NCI-H2081 treated with DMSO at 0.1 percent for 48 hours (cell line): ENCODE measurements at regions not wholly inside any gene's neighbourhood (a gene's known extent, or its start where the extent isn't known, plus 50 kb on each side); places are given as distances from the start of the nearest gene placed in this dataset.
"Not testable (repeated sequence)": the region's sequence is repeated elsewhere in the genome, so short reads cannot be mapped to it uniquely, and the experiment has no call there.

Source experiments
- DNase-seq: peaks from one replicate; lab custom pipeline; 2025; lab: John Stamatoyannopoulos, UW

DNA sequence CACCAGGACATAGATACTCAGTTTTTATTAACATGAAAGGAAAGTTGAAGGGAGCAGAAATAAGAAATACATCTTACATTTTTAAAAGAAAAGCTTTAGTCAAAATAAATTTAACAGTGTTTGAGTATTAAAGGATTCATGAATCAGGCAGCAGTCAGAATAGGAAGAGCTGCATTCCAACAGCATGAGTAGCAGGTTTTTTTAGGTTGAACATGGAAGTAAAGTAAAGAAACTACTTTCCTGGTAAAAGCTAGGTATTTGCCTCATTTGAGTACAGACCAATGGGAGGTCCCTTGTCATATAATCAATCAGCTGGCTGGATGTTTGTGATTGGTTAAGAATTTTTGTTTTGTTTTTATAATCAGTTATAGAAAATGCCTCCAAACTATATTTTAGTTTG lies 645.9 kb upstream of the INTU start:
- DNase-seq: no peak

- no peak for DNase-seq
Observed at GRCh38 chr4:126991965-126992364, 640.8 kb upstream of the INTU start.

GRCh38 chr4:126992910-126993309 lies 639.8 kb upstream of the INTU start:
- DNase-seq: no peak

DNA sequence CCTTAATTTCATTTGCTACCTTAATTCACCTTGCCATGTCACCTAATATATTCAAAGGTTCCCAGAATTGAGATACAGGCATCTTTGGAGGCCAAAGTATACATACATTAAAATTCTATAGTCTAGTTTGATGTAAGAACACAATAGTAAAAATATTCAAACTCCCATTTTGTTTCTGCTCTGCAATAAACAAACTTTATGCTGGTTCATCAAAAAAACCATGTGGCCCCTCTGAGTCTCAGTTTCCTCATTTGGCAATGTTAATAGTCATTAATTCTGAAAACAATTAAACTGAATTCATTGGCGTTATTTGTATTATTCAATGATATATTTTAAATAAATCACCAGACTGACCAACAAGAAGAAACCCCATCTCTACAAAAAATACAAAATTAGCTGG lies 639.4 kb upstream of the INTU start:
- no peak for DNase-seq

DNA sequence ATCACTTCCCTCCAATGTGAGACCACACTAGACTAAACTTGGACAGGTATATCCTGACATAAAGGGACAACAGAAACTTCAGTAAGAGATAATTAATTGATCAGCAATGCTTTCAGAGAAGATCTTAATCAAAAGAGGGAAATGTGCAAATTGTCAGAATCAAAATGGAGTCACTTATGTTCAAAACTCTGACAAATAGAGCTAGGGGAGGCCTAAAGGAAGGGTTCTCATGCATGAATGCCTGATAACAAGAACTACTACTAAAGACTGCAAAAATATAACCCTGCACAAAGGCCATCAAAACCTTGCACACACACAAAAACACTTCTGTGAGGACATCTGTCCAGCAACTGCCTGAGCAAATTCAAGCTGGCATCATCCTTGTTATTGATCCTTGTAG lies 637.5 kb upstream of the INTU start:
- no peak for DNase-seq

GRCh38 chr4:127000110-127000509 lies 632.6 kb upstream of the INTU start:
- no peak for DNase-seq

DNA sequence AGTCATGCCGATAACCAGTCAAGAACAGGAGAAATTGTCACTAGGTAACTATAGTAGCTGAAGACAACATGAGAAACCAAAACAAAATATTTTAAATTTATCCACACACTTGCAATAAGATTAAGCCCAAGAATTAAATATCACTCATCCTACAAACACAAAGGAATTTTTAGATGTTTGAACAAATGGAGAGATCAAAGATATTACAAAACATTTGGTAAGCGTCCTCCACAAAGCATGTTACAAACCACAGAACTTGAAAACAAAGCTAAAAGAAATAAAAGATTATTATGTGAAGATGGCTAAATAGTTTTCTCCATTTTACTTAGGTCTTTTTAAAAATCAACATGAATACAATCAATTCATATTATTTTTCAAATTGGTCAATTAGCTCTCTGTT lies 631.9 kb upstream of the INTU start:
- DNase-seq: no peak

DNA sequence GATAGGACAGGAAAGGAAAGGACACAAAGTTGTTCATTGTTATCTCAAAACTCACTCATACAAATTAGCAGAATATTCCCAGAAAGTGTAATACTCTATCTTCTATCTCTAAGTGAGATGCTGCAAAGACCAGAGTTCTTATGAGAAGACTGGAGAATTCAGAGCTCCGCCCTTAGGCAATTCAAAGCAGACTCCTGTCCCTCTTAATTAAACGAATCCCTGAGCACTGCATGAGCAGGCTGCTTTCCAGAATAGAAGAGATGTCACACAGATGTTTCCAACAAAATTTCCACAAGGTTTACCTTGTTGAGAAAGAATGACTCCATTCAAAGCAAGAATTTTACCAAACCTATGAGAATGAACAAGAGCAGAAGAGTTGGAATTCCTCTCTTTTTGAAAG lies 630.8 kb upstream of the INTU start:
- no peak for DNase-seq

- DNase-seq: no peak
Observed at GRCh38 chr4:127006446-127006877, 626.3 kb upstream of the INTU start.

DNA sequence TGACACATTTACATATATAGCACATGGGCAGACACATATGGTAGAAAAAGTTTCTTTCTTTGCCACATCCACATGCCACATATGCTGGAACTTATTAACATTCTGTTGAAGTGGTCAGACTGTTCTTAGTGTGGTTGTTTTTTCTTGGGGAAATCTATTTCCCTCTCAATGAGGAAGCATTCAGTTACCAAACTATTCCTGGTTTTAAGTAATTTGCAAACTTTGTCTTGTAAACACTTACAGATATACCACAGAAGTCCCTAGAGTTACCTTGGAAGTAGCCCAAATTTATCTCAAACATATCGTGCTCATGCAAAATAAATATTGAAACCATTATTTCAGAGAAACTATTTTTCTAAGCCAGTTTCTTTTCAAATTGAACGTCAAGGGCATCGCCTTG lies 625.5 kb upstream of the INTU start:
- no peak for DNase-seq

- DNase-seq: no peak
Observed at GRCh38 chr4:127012549-127012948, 620.2 kb upstream of the INTU start.

GRCh38 chr4:127015667-127016117 lies 617.1 kb upstream of the INTU start:
- no peak for DNase-seq

- no peak for DNase-seq
Observed at GRCh38 chr4:127018381-127018780, 614.4 kb upstream of the INTU start.

DNA sequence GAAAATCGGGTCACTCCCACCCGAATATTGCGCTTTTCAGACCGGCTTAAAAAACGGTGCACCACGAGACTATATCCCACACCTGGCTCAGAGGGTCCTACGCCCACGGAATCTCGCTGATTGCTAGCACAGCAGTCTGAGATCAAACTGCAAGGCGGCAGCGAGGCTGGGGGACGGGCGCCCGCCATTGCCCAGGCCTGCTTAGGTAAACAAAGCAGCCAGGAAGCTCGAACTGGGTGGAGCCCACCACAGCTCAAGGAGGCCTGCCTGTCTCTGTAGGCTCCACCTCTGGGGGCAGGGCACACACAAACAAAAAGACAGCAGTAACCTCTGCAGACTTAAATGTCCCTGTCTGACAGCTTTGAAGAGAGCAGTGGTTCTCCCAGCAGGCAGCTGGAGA lies 611.9 kb upstream of the INTU start:
- not testable (repeated sequence) for DNase-seq

DNA sequence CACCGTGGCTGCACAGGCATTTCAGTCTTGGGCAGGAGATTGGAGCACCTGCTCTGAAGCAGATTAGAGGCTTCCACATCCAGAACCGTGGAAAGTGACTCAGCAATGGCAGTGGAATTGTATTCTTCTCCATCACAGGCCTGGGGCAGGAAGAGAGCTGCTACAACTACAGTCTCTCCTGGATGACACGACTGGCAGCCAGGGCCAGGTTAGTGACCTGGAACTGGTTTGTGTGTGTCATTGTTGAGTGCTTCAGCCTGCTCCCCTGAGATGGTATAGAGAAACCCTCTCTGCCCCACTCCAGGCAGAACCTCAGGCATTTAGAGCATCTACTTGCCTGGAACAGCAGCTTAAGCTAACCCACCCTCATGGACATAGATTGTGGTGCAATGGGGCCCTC lies 596.5 kb upstream of the INTU start:
- no peak for DNase-seq

- DNase-seq: no peak
Observed at GRCh38 chr4:127045861-127046260, 586.9 kb upstream of the INTU start.

- no peak for DNase-seq
Observed at GRCh38 chr4:127047930-127048329, 584.8 kb upstream of the INTU start.

DNA sequence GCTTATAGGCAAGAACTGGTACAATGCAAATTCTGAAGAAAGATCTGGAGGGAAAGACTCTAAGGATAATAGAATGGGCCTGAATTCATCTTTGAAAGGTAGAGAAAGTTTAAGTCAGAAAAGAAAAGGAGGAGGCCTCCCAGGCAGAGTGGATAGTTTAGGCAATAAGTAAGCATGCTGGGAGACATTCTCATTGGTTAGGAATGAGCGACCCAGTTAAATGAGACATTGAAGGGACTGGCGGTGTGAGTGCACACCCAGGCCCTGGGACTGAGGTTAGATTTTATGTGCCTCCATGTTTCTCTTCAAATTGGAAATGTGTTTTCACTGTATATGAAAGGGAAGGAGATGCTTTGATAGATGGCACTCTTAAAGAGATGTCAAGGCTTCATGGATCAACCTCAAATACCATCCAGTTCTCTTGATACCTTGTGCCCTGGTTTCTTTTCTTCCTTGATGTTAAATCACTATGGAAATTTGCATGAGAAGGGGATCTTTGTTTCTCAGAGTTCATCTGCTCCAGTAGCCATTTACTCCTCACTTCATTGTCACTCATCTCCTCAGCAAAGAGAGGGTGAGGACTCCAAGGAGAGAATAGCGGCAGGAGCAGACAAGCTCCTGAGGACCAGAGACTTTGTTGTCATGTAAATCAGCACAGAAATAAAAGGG lies 584.2 kb upstream of the INTU start:
- no peak for DNase-seq

GRCh38 chr4:127049526-127049925 lies 583.2 kb upstream of the INTU start:
- DNase-seq: no peak

- DNase-seq: no peak
Observed at GRCh38 chr4:127052742-127053141, 580.0 kb upstream of the INTU start.

GRCh38 chr4:127055357-127055756 lies 577.4 kb upstream of the INTU start:
- DNase-seq: no peak

GRCh38 chr4:127069675-127070074 lies 563.1 kb upstream of the INTU start:
- no peak for DNase-seq

DNA sequence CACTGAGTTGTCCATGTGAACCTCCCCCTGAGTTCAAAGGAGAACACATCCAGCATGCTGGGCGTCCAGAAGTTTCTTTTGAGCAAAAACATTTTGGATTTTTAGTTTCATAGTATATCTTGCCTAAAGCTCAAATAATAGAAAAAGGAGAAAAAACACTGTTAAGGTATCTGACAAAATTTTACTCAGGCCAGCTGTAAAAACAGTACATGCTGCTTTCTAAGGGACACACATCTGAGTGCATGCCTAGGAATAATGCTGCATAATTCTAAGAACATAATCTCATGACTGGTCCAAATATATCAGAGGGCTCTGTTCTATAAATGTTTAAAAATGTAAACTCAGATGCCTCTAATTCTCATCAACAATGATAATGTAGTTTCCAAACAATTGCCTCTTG lies 561.3 kb upstream of the INTU start:
- DNase-seq: no peak

GRCh38 chr4:127080141-127080540 lies 552.6 kb upstream of the INTU start:
- no peak for DNase-seq

GRCh38 chr4:127081041-127081440 lies 551.7 kb upstream of the INTU start:
- no peak for DNase-seq
